Right atrium auricular region (tissue), 2 donors: ENCODE measurements at regions not wholly inside any gene's neighbourhood (a gene's known extent, or its start where the extent isn't known, plus 50 kb on each side); places are given as distances from the start of the nearest gene placed in this dataset.

Experiments
- DNase-seq: peaks from one replicate; pipeline ENCODE4 v3.0.0-alpha.2; 2019; ENCODE audit warnings: low spot score
- H3K27ac ChIP-seq, 2 donors: fragments of 200-600 bp; sonication (generic); 1 replicate in 1 of 2; 2 replicates in 1 of 2; pipeline ENCODE4 v1.5.1; 2016 to 2019
- H3K27me3 ChIP-seq, 2 donors: fragments of 200-600 bp; sonication (generic); one replicate each; pipeline versions ENCODE4 v1.5.1 to v1.6.0; 2017 to 2019
- H3K36me3 ChIP-seq: fragments of 200-600 bp; sonication (generic); one replicate; pipeline ENCODE4 v1.5.1; 2016
- H3K4me1 ChIP-seq, 2 donors: fragments of 200-600 bp; sonication (generic); one replicate each; pipeline versions ENCODE4 v1.5.1 to v1.6.0; 2017 to 2019
- H3K4me3 ChIP-seq, 2 donors: fragments of 200-600 bp; sonication (generic); 1 replicate in 1 of 2; 2 replicates in 1 of 2; pipeline ENCODE4 v1.5.1; 2017 to 2019; ENCODE audit warnings: mild to moderate bottlenecking in 1 of 2, moderate library complexity in 1 of 2
- H3K9me3 ChIP-seq, 2 donors: fragments of 200-600 bp; sonication (generic); one replicate each; pipeline ENCODE4 v1.5.1; 2019
- CTCF ChIP-seq, 2 donors: fragments of 200-600 bp; sonication (generic); IDR thresholded peaks; one replicate each; pipeline ENCODE4 v1.5.1; 2019; ENCODE audit warnings: antibody characterized with exemption in 2 of 2

- Histone ChIP-seq H3K4me3 (no peak overlapping the region), H3K4me1 (no peaks in the 10 kb centered on the region), H3K9me3 (no peaks in the 10 kb centered on the region), H3K27me3 (no peaks in the 10 kb centered on the region), H3K36me3 (no peaks in the 10 kb centered on the region), H3K27ac (no peak overlapping the region)
- no peak for TF ChIP-seq CTCF (IDR thresholded peaks at IDR 0.05)
- no peak for DNase-seq
These were observed 100.1 kb downstream of the CRLF2 start for GRCh38 chrX:1112321-1112720.

DNA sequence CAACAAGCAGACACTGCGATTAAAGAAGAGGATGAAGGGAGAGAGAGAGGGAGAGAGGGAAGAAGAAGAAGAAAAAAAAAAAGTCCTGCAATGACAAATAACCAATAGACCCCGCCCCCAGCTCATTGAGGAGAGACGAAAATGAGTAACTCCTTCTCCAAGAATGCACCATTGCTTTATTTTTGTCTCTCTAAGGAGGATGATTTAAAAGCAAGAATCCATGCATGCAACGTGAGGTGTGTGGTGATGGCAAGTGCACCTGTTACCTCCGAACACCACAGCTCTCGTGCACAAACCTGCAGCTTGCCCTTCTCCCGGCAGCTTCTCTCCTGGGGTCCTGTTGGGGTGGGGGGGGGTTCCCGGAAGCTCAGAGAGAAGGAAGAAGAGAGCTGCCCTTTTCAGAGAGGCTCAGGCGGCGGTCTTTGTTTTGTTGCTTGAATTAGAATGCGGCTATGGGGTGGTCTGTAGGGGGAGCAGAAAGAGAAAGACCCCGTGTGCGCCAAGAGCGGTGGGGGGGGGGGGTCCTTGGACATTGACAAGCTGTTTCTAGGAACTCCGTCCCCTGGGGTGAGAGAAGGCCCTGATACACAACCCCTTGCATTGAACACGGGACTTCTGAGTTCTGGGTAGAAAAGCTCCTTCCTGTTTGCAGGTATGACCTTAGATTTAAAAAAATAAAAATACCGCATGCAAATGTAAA lies 100.7 kb downstream of the CRLF2 start:
- no peaks in the 10 kb centered on the region for H3K36me3 ChIP-seq
- H3K9me3 ChIP-seq = no peaks in the 10 kb centered on the region
- H3K4me3 ChIP-seq = no peak overlapping the region
- H3K27me3 ChIP-seq = no peaks in the 10 kb centered on the region
- no peak for TF ChIP-seq CTCF (IDR thresholded peaks at IDR 0.05)
- H3K27ac ChIP-seq = no peak overlapping the region
- H3K4me1 ChIP-seq = no peaks in the 10 kb centered on the region
- no peak for DNase-seq

DNA sequence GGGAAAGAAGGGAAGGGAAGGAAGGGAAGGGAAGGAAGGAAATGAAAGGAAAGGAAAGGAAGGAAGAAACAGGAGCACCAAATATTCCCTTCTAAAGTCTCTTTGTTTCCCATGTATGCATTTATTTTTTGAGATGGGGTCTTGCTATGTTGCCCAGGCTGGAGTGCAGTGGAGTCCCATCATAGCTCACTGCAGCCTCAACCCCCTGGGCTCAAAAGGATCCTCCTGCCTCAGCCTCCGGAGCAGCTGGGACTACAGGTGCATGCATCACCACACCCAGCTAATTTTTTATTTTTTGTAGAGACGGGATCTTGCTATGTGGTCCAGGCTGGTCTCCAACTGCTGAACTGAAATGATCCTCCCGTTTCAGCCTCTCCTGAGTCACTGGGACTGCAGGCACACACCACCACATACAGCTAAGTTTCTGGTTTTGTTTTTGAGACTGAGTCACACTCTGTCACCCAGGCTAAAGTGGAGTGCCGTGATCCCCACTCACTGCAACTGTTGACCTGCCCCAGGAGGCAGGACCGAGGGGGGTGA lies 102.8 kb downstream of the CRLF2 start:
- H3K27ac ChIP-seq = no peak overlapping the region
- no peak for TF ChIP-seq CTCF (IDR thresholded peaks at IDR 0.05)

DNA sequence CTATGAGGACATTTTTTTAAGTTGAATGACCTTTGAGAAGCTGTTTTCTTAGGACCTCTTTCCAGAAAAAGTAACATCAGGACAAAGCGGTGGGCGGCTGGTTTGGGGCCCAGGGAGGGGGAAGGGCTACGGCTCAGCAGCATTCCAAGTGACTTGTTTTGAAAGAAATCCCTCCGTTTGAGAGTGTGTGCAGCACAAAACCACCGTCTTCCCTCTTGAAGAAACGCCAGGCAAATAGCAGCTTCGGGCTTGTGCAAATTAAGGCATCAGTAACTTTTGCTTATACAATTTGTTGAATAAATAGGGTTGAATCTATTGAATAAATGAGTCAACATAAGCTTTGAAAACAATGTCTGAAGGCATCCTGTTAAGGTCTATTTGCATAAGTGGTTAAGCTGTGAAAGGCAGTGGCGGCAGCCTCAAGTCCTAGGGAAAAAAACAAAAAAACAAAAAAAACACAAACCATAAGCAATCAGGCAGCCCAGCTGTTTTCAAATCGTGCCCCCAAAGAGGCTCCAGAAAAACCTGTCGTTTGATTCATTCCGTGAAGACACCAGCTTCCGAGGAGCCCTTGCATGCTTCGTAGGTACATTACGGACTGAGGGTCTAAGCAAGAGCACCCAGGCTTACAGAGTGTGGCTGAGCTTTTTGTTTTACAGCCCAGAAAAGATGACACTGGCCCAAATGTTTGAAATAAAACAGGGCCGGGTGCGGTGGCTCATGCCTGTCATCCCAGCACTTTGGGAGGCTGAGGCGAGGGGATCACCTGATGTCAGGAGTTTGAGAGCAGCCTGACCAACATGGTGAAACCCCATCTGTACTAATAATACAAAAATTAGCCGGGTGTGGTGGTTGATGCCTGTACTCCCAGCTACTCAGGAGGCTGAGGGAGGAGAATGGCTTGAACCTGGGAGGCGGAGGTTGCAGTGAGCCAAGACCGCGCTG lies 103.7 kb downstream of the CRLF2 start:
- no peaks in the 10 kb centered on the region for H3K9me3 ChIP-seq
- no peak for DNase-seq
- H3K4me1 ChIP-seq = no peaks in the 10 kb centered on the region
- H3K4me3 ChIP-seq = no peak overlapping the region
- H3K27ac ChIP-seq = no peak overlapping the region
- no peaks in the 10 kb centered on the region for H3K27me3 ChIP-seq
- no peak for TF ChIP-seq CTCF (IDR thresholded peaks at IDR 0.05)
- H3K36me3 ChIP-seq = no peaks in the 10 kb centered on the region

More for the DNA sequence above, 102.8 kb downstream of the CRLF2 start:
- no peak for DNase-seq
- H3K36me3 ChIP-seq = no peaks in the 10 kb centered on the region
- H3K4me1 ChIP-seq = no peaks in the 10 kb centered on the region
- no peak overlapping the region for H3K4me3 ChIP-seq
- no peaks in the 10 kb centered on the region for H3K9me3 ChIP-seq
- H3K27me3 ChIP-seq = no peaks in the 10 kb centered on the region

DNA sequence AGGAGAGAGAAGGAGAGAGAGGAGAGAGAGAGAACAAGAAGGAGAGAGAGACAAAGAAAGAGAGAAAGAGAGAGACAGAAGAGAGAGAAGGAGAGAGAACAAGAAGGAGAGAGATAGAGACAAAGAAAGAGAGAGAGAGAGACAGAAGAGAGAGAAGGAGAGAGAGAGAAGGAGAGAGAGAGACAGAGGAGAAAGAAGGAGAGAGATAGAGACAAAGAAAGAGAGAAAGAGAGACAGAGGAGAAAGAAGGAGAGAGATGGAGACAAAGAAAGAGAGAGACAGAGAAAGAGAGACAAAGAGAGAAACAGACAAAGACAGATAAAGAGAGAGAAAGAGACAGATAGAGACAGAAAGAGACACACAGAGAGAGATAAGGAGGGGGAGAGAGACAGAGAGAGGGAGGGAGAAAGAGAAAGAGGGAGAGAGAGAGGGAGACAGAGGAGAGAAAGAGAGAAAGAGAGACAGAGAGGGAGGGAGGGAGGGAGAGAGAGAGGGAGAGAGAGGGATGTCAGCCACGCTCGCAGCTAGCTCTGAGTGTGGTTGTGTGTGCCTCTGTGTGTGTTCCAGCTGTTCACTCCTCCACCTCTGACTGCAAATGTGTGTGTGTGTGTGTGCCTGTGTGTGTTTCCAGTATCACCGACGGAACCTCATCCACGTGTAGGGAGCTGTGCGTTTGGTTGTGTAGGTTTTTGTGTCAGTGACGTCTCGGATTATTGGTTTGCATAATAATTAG lies 105.8 kb downstream of the CRLF2 start:
- no peaks in the 10 kb centered on the region for H3K9me3 ChIP-seq
- no peaks in the 10 kb centered on the region for H3K27me3 ChIP-seq
- H3K36me3 ChIP-seq = no peaks in the 10 kb centered on the region
- no peak for TF ChIP-seq CTCF (IDR thresholded peaks at IDR 0.05)
- no peaks in the 10 kb centered on the region for H3K4me1 ChIP-seq
- H3K27ac ChIP-seq = no peak overlapping the region
- DNase-seq = no peak
- no peak overlapping the region for H3K4me3 ChIP-seq
